ENCODE measurements at regions not wholly inside any gene's neighbourhood (a gene's known extent, or its start where the extent isn't known, plus 50 kb on each side); places are given as distances from the start of the nearest gene placed in this dataset.
A peak's percentile ranks its signal among the peaks of the same experiment; 100 is the strongest.

DNA sequence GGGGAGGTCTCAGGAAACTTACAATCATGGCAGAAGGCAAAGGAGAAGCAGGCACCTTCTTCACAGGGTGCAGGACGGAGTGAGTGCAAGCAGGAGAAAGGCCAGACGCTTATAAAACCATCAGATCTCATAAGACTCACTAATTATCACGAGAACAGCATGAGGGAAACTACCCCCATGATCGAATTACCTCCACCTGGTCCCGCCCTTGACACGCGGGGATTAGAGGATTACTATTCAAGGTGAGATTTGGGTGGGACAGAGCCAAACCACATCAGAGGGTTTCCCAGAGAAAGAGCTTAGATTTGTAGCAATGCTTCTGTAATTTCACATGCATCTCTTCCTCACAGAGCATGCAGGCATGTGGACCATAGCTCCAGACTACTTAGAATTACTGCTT is 615.7 kb upstream of the UBE2E2 start:
- DNase-seq (ENCODE audit: low read depth), result no peak

DNA sequence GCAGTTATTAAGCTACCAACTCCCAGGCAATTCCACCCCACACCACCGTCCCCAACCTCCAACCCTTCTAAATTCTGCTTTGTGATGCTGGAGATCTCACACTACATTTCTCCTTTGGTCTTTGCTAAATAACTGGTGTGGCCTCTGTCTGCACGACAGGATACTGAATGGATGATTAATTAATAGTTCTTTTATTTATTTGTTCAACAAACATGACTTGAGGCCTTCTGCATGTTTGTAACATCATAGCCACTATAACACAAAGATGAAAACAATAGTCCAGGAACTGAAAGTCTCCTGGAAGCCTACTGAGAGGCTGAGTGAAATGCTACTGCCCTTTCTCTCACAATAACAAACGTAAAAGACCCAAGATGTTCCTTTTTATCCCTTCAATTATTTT is 609.5 kb upstream of the UBE2E2 start:
- DNase-seq (ENCODE audit: low read depth), result no peak

- DNase-seq (ENCODE audit: low read depth), result peak; percentile 28
Observed at GRCh38 chr3:22594990-22595389, 608.1 kb upstream of the UBE2E2 start.

GRCh38 chr3:22606461-22606860 is 596.7 kb upstream of the UBE2E2 start:
- DNase-seq (ENCODE audit: low read depth), result peak; percentile 18

GRCh38 chr3:22606938-22607337 is 596.2 kb upstream of the UBE2E2 start:
- DNase-seq (ENCODE audit: low read depth), result peak; percentile 83

DNA sequence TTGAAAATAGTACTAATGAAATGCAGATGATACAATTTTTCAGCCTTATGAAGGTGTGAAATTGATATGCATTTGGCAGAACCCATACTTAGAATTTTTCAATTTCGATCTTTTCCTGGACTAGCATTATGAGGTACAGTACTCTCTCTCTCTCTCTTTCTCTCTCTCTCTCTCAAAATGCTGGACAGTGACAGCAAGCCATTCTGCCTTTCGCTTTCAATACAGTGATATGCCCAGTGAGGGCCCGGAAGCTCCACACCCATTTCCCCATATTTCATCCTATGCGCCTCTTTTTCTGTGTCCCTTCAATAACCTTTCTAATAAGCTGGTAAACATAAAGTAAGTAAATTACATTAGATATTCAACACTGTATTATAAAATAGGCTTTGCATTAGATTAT is 595.0 kb upstream of the UBE2E2 start:
- no peak for DNase-seq (ENCODE audit: low read depth)

- no peak for DNase-seq (ENCODE audit: low read depth)
Observed at GRCh38 chr3:22608721-22609120, 594.4 kb upstream of the UBE2E2 start.

- no peak for DNase-seq (ENCODE audit: low read depth)
Observed at GRCh38 chr3:22609139-22609538, 594.0 kb upstream of the UBE2E2 start.

DNA sequence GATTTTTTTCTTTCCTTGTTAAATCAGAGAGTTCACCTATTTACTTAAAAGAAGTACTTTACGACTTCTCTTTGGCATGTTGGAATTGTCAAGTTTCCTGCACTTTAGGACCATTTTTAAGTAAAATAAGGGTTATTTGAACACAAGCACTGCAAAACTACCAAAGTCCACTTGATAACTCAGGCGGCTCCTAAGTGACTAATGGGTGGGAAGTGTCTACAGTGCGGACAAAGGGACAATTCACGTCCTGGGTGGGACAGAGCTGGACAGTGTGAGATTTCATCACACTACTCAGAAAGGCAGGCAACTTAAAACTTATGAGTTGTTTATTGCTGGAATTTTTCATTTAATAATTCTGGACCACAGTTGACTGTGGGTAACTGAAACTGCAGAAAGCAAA is 590.2 kb upstream of the UBE2E2 start:
- no peak for DNase-seq (ENCODE audit: low read depth)

- DNase-seq (ENCODE audit: low read depth), result no peak
Observed at GRCh38 chr3:22615790-22616189, 587.3 kb upstream of the UBE2E2 start.

DNA sequence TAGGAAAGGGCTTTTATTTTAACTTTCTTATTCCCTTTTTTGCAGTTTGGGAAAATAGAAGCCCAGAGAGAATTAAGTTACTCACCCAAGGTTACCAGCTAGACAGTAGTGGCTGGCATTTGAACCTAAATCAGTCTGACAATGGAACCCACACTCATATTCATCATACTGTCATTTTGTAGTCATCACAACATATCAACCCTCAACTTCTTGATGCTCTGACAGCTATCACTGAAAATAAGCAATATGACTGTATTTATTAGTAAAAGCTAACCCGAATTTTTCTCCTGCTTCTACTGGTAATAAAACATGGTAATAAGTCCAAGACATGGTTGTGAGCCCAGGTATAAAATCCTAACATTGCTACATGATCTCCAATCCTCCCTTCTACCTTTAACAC is 585.8 kb upstream of the UBE2E2 start:
- no peak for DNase-seq (ENCODE audit: low read depth)

- DNase-seq (ENCODE audit: low read depth), result peak; percentile 44
Observed at GRCh38 chr3:22620498-22620897, 582.6 kb upstream of the UBE2E2 start.

GRCh38 chr3:22621205-22621809 is 581.8 kb upstream of the UBE2E2 start:
- DNase-seq (ENCODE audit: low read depth), result no peak

- DNase-seq (ENCODE audit: low read depth), result no peak
Observed at GRCh38 chr3:22627993-22628499, 575.1 kb upstream of the UBE2E2 start.

GRCh38 chr3:22632536-22632935 is 570.6 kb upstream of the UBE2E2 start:
- no peak for DNase-seq (ENCODE audit: low read depth)

GRCh38 chr3:22634433-22634832 is 568.7 kb upstream of the UBE2E2 start:
- DNase-seq (ENCODE audit: low read depth), result no peak

- no peak for DNase-seq (ENCODE audit: low read depth)
Observed at GRCh38 chr3:22659651-22660475, 543.3 kb upstream of the UBE2E2 start.

GRCh38 chr3:22660606-22661005 is 542.5 kb upstream of the UBE2E2 start:
- no peak for DNase-seq (ENCODE audit: low read depth)

DNA sequence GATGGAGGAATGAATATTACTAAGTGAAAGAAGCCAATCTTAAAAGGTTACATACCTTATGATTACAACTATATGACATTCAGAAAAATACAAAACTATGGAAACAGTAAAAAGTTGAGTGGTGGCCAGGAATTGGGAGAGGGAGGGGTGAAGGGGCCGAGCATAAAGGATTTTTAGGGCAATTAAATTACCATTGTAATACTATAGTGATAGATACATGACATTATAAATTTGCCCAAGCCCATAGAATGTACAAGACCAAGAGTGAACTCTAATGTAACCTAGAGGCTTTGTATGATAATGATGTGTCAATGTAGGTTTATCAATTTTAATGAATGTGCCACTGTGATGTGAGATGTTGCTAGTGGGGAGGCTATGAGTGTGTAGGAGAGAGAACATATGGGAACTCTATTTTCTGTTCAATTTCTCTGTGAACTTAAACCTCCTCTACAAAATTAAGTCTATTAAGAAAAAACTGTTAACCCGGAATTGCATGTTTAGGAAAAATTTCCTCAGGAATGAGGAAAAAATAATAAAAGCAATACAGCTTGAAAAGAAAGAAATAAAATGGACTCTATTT is 541.9 kb upstream of the UBE2E2 start:
- DNase-seq (ENCODE audit: low read depth), result no peak

- DNase-seq (ENCODE audit: low read depth), result no peak
Observed at GRCh38 chr3:22665528-22665927, 537.6 kb upstream of the UBE2E2 start.

GRCh38 chr3:22666736-22667135 is 536.4 kb upstream of the UBE2E2 start:
- no peak for DNase-seq (ENCODE audit: low read depth)

GRCh38 chr3:22671848-22672247 is 531.3 kb upstream of the UBE2E2 start:
- no peak for DNase-seq (ENCODE audit: low read depth)

DNA sequence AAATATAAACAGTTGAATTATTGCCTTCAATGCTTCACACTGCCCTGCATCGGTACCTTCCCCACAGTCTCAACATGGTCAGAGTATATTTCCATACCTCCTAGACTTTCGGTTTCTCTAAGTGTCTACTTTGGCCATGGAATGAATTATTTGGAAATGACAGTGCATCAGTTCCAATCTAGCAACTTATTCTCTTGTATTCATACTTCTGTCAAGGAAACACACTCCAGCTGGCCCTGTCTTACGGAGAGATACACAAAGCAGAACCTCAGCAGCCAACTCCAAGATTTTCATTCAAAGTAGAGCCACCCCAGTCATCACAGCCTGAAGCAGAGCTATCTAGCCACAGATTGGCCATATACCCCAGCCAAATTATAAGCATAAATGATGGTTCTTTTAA is 518.4 kb upstream of the UBE2E2 start:
- DNase-seq (ENCODE audit: low read depth), result no peak
